OCI-LY7 (cell line): ENCODE measurements at regions not wholly inside any gene's neighbourhood (a gene's known extent, or its start where the extent isn't known, plus 50 kb on each side); places are given as distances from the start of the nearest gene placed in this dataset.

Source experiments
- CTCF ChIP-seq: fragments of 200-600 bp; sonication (generic); conservative IDR thresholded peaks from 2 replicates; pipeline ENCODE4 v1.5.1; 2014; ENCODE audit warnings: mild to moderate bottlenecking, antibody characterized with exemption, low read length, moderate library complexity, mixed read lengths
- EZH2phosphoT487 ChIP-seq: fragments of 200-600 bp; sonication (generic); IDR thresholded peaks from 2 replicates; pipeline ENCODE4 v1.6.1; 2018; ENCODE audit warnings: low read depth, borderline replicate concordance, mild to moderate bottlenecking, mixed run types, antibody characterized with exemption, low read length, moderate library complexity, mixed read lengths

DNA sequence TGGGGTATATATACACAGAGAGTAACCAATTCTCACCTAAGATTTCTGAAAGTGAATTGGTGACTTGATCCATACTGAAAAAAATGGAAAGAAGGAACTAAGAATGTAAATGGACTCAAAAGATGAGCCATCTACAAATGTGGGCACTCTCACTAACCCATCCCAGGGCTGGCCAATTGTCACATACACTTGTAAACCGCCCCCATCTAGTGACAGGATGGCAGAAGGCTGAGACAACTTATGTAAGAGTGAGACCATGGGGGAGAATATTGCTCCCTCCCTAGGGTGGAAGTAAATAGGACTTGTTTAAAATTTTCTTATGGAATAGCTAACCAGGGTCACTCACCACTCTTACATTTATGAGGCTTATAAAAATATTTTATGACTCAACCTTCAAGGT, 377.1 kb upstream of the ISX start:
- TF ChIP-seq CTCF (no peak), EZH2phosphoT487 (no peak)
